ENCODE measurements at regions not wholly inside any gene's neighbourhood (a gene's known extent, or its start where the extent isn't known, plus 50 kb on each side); places are given as distances from the start of the nearest gene placed in this dataset.

DNA sequence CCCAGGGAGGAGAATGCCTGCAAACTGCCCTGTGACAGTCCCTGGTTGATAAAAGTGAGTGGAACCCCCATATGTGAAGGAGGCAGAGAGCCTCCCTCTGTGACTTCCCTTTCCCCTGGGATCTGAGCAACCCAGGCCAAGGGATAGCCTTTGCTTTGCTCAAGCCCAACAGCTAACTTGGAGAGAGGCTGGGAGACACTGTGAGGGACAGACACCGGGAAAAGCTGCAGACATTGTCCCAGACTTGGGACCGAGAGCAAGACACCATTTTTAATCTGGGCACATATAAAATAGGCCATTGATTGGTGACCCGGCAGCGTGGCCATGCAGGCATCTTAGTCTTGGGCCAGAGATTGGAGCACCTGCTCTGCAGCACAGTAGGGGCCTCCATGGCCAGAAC, 96.1 kb upstream of the SALL3 start:
- Histone ChIP-seq H3K9me3 (ENCODE audit: low read length) (peaks cover 9% of the 10 kb centered on the region), H2AFZ (ENCODE audit: low read depth, low read length) (no peak overlapping the region), H3K27me3 (ENCODE audit: insufficient read depth, low read depth, low read length) (no peaks in the 10 kb centered on the region), H4K20me1 (ENCODE audit: insufficient read depth) (no peaks in the 10 kb centered on the region), H3K4me2 (ENCODE audit: low read length) (no peak overlapping the region), H3K27ac (ENCODE audit: low read length) (no peak overlapping the region), H3K9ac (ENCODE audit: low read length) (no peak overlapping the region), H3K79me2 (replicated peaks; ENCODE audit: insufficient read depth, low read length) (no peaks in the 10 kb centered on the region), H3K36me3 (ENCODE audit: insufficient read depth, low read length) (no peaks in the 10 kb centered on the region), H3K9me2 (ENCODE audit: insufficient read depth, low read length) (no peaks in the 10 kb centered on the region), H3F3A (ENCODE audit: insufficient read depth, low read length, poor library complexity, severe bottlenecking) (no peaks in the 10 kb centered on the region), H3K4me3 (ENCODE audit: low read length) (no peak overlapping the region)
- TF ChIP-seq RAD21 (conservative IDR thresholded peaks at IDR 0.05) (no peak), EZH2 (IDR thresholded peaks at IDR 0.05; ENCODE audit: borderline replicate concordance, insufficient read depth, low read length, poor library complexity, severe bottlenecking) (no peak)

DNA sequence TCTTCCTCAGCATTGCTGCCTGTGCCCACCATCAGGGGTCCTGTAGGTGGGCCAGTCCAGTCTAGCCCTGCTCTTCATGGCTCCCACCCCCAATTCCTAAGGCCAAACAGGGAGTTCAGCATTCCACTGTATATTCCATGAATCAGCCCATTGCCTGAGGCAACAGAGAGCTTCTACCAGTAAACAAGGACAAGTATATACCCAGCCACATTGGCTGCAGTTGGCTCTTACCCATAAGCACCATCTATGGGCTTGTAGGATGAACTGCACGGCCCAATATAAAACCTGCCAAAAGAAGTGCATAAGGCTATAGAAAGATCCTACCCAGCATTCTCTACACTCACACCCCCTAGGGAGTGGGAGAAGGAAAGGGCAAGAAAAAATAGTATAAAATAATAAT, 95.1 kb upstream of the SALL3 start:
- no peak overlapping the region for H3K4me2 ChIP-seq (ENCODE audit: low read length)
- H3K27ac ChIP-seq (ENCODE audit: low read length) = no peak overlapping the region
- H4K20me1 ChIP-seq (ENCODE audit: insufficient read depth) = no peaks in the 10 kb centered on the region
- no peaks in the 10 kb centered on the region for H3K9me2 ChIP-seq (ENCODE audit: insufficient read depth, low read length)
- TF ChIP-seq, protein P1, sequence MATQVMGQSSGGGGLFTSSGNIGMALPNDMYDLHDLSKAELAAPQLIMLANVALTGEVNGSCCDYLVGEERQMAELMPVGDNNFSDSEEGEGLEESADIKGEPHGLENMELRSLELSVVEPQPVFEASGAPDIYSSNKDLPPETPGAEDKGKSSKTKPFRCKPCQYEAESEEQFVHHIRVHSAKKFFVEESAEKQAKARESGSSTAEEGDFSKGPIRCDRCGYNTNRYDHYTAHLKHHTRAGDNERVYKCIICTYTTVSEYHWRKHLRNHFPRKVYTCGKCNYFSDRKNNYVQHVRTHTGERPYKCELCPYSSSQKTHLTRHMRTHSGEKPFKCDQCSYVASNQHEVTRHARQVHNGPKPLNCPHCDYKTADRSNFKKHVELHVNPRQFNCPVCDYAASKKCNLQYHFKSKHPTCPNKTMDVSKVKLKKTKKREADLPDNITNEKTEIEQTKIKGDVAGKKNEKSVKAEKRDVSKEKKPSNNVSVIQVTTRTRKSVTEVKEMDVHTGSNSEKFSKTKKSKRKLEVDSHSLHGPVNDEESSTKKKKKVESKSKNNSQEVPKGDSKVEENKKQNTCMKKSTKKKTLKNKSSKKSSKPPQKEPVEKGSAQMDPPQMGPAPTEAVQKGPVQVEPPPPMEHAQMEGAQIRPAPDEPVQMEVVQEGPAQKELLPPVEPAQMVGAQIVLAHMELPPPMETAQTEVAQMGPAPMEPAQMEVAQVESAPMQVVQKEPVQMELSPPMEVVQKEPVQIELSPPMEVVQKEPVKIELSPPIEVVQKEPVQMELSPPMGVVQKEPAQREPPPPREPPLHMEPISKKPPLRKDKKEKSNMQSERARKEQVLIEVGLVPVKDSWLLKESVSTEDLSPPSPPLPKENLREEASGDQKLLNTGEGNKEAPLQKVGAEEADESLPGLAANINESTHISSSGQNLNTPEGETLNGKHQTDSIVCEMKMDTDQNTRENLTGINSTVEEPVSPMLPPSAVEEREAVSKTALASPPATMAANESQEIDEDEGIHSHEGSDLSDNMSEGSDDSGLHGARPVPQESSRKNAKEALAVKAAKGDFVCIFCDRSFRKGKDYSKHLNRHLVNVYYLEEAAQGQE (IDR thresholded peaks at IDR 0.05; ENCODE audit: borderline replicate concordance) = no peak
- TF ChIP-seq SMC3 (conservative IDR thresholded peaks at IDR 0.05; ENCODE audit: poor library complexity) (no peak), EZH2 (IDR thresholded peaks at IDR 0.05; ENCODE audit: borderline replicate concordance, insufficient read depth, low read length, poor library complexity, severe bottlenecking) (no peak)
- TF ChIP-seq, protein P2, sequence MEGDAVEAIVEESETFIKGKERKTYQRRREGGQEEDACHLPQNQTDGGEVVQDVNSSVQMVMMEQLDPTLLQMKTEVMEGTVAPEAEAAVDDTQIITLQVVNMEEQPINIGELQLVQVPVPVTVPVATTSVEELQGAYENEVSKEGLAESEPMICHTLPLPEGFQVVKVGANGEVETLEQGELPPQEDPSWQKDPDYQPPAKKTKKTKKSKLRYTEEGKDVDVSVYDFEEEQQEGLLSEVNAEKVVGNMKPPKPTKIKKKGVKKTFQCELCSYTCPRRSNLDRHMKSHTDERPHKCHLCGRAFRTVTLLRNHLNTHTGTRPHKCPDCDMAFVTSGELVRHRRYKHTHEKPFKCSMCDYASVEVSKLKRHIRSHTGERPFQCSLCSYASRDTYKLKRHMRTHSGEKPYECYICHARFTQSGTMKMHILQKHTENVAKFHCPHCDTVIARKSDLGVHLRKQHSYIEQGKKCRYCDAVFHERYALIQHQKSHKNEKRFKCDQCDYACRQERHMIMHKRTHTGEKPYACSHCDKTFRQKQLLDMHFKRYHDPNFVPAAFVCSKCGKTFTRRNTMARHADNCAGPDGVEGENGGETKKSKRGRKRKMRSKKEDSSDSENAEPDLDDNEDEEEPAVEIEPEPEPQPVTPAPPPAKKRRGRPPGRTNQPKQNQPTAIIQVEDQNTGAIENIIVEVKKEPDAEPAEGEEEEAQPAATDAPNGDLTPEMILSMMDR (IDR thresholded peaks at IDR 0.05; ENCODE audit: poor library complexity, severe bottlenecking) = no peak
- H3K9me3 ChIP-seq (ENCODE audit: low read length) = peaks cover 9% of the 10 kb centered on the region
- no peaks in the 10 kb centered on the region for H3F3A ChIP-seq (ENCODE audit: insufficient read depth, low read length, poor library complexity, severe bottlenecking)
- no peaks in the 10 kb centered on the region for H3K36me3 ChIP-seq (ENCODE audit: insufficient read depth, low read length)
- H3K9ac ChIP-seq (ENCODE audit: low read length) = no peak overlapping the region
- no peaks in the 10 kb centered on the region for H3K27me3 ChIP-seq (ENCODE audit: insufficient read depth, low read depth, low read length)
- H2AFZ ChIP-seq (ENCODE audit: low read depth, low read length) = no peak overlapping the region
- H3K79me2 ChIP-seq (replicated peaks; ENCODE audit: insufficient read depth, low read length) = no peaks in the 10 kb centered on the region
- no peak overlapping the region for H3K4me3 ChIP-seq (ENCODE audit: low read length)

DNA sequence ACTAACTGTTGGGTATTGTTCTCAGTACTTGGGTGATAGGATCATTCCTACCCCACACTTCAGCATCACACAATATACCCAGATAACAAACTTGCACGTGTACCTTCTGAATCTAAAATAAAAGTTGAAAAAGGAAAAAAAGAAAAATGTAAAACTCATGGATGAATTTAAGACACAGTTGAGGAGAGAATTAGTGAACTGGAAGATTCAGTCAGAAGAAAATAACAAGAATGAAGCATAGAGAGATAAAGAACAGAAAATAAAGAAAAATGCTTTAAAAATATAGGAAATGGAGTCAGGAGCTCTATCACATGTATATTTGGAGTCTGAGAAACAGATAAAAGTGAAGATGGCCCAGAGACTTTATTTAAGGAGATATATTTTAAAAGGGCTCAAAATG, 90.4 kb upstream of the SALL3 start:
- Histone ChIP-seq H3F3A (ENCODE audit: insufficient read depth, low read length, poor library complexity, severe bottlenecking) (no peaks in the 10 kb centered on the region), H3K36me3 (ENCODE audit: insufficient read depth, low read length) (no peaks in the 10 kb centered on the region), H3K27ac (ENCODE audit: low read length) (no peak overlapping the region), H3K27me3 (ENCODE audit: insufficient read depth, low read depth, low read length) (no peaks in the 10 kb centered on the region), H3K9me2 (ENCODE audit: insufficient read depth, low read length) (no peaks in the 10 kb centered on the region), H3K79me2 (replicated peaks; ENCODE audit: insufficient read depth, low read length) (no peaks in the 10 kb centered on the region), H3K9ac (ENCODE audit: low read length) (no peak overlapping the region), H3K4me3 (ENCODE audit: low read length) (no peak overlapping the region), H4K20me1 (ENCODE audit: insufficient read depth) (no peaks in the 10 kb centered on the region), H3K9me3 (ENCODE audit: low read length) (peaks cover 10% of the 10 kb centered on the region), H3K4me2 (ENCODE audit: low read length) (no peak overlapping the region), H2AFZ (ENCODE audit: low read depth, low read length) (no peak overlapping the region)
- TF ChIP-seq, protein P1 (IDR thresholded peaks at IDR 0.05; ENCODE audit: borderline replicate concordance) = no peak
- TF ChIP-seq RAD21 (conservative IDR thresholded peaks at IDR 0.05) (no peak), POLR2AphosphoS5 (IDR thresholded peaks at IDR 0.05) (no peak), MXI1 (conservative IDR thresholded peaks at IDR 0.05; ENCODE audit: poor library complexity, severe bottlenecking) (no peak), EP300 (conservative IDR thresholded peaks at IDR 0.05; ENCODE audit: poor library complexity, severe bottlenecking) (no peak), EZH2 (IDR thresholded peaks at IDR 0.05; ENCODE audit: borderline replicate concordance, insufficient read depth, low read length, poor library complexity, severe bottlenecking) (no peak), TAF1 (IDR thresholded peaks at IDR 0.05; ENCODE audit: low read depth) (no peak), SMC3 (conservative IDR thresholded peaks at IDR 0.05; ENCODE audit: poor library complexity) (no peak)
- TF ChIP-seq, protein P2 (IDR thresholded peaks at IDR 0.05; ENCODE audit: poor library complexity, severe bottlenecking) = no peak
